Panc1 (cell line): ENCODE measurements at regions not wholly inside any gene's neighbourhood (a gene's known extent, or its start where the extent isn't known, plus 50 kb on each side); places are given as distances from the start of the nearest gene placed in this dataset.

Experiments used
- ATAC-seq: fragments of 200-7000 bp; cut with Tn5 transposase; 2 replicates; pipeline ENCODE4 v1.9.1; 2020; ENCODE audit warnings: mild to moderate bottlenecking, moderate library complexity
- BruUV-seq: library from RNA; stranded (reverse); fragments of 400-500 nt; replicated peaks from 2 replicates; lab custom pipeline; 2021; lab: Mats Ljungman, UMichigan
- CTCF ChIA-PET: fragments of 300-600 bp; sonication (Branson Sonifier 250); formaldehyde crosslinking; loops from one replicate; lab custom pipeline; 2022; ENCODE audit warnings: antibody characterized with exemption; lab: Charles Lee
- POLR2A ChIA-PET: fragments of 300-600 bp; sonication (Branson Sonifier 250); formaldehyde crosslinking; loops from one replicate; lab custom pipeline; 2022; ENCODE audit warnings: antibody characterized with exemption; lab: Charles Lee
- DNase-seq: peaks from one replicate; pipeline ENCODE4 v3.0.0-alpha.2; 2010; ENCODE audit warnings: low read depth, low spot score
- H3K27ac ChIP-seq: 2 replicates; pipeline ENCODE4 v1.5.1; 2011; ENCODE audit warnings: mild to moderate bottlenecking, low read length, inconsistent platforms
- H3K27me3 ChIP-seq: fragments of 200-500 bp; sonication (Bioruptor generic); 2 replicates; pipeline ENCODE4 v1.6.0; 2014; ENCODE audit warnings: low read length, inconsistent platforms; ENCODE audit not compliant: control insufficient read depth, insufficient read depth
- H3K36me3 ChIP-seq: fragments of 200-500 bp; sonication (Bioruptor generic); 2 replicates; pipeline ENCODE4 v1.5.1; 2014; ENCODE audit warnings: inconsistent platforms, mild to moderate bottlenecking, low read length, moderate library complexity; ENCODE audit not compliant: control insufficient read depth, insufficient read depth
- H3K4me1 ChIP-seq: 2 replicates; pipeline ENCODE4 v1.5.1; 2011; ENCODE audit warnings: inconsistent platforms, mild to moderate bottlenecking, low read length, moderate library complexity; ENCODE audit not compliant: control insufficient read depth, insufficient read depth
- H3K4me3 ChIP-seq, 2 experiments: 2 replicates each; pipeline ENCODE4 v1.5.1; 2011 to 2012; ENCODE audit warnings: low read depth in 2 of 2, low read length in 2 of 2, mild to moderate bottlenecking in 2 of 2, inconsistent platforms in 1 of 2, moderate library complexity in 1 of 2
- H3K9me3 ChIP-seq: fragments of 200-500 bp; sonication (Bioruptor generic); 2 replicates; pipeline ENCODE4 v1.5.1; 2014; ENCODE audit warnings: low read depth, mild to moderate bottlenecking, inconsistent platforms, low read length, moderate library complexity; ENCODE audit not compliant: control insufficient read depth, insufficient read depth
- POLR2AphosphoS5 ChIP-seq: IDR thresholded peaks from 2 replicates; pipeline ENCODE4 v1.6.1; 2012; ENCODE audit warnings: mild to moderate bottlenecking, low read depth, low read length, moderate library complexity
- SIN3A ChIP-seq: IDR thresholded peaks from 2 replicates; pipeline ENCODE4 v1.6.1; 2012; ENCODE audit warnings: low read depth, mild to moderate bottlenecking, low read length, moderate library complexity, borderline replicate concordance; ENCODE audit not compliant: insufficient read depth
- TCF7L2 ChIP-seq: IDR thresholded peaks from 2 replicates; pipeline ENCODE4 v1.6.1; 2011; ENCODE audit warnings: mild to moderate bottlenecking, low read depth, low read length, inconsistent platforms
- in situ Hi-C: cut with HindIII; loops from 2 replicates; pipeline ENCODE4 v1.10.0; 2016; ENCODE audit warnings: low sequenced_read_pairs, low pct_unique_long_range_greater_than_20kb
- intact Hi-C: fragments of 100-400 bp; cut with micrococcal nuclease; formaldehyde crosslinking; loops from one replicate; pipeline ENCODE4 v1.10.0; 2022; ENCODE audit not compliant: unreplicated experiment
- TF ChIP-seq, protein P1 (sequence below), 2 experiments: IDR thresholded peaks; 2 replicates each; pipeline ENCODE4 v1.6.1; 2011 to 2012; ENCODE audit warnings: low read depth in 2 of 2, control low read depth in 1 of 2, low read length in 1 of 2, mild to moderate bottlenecking in 1 of 2, moderate library complexity in 1 of 2; ENCODE audit not compliant: insufficient read depth in 1 of 2
- TF ChIP-seq, protein P2 (sequence below): fragments of 450-650 bp; IDR thresholded peaks from 2 replicates; pipeline ENCODE4 v1.5.1; 2017; ENCODE audit warnings: mild to moderate bottlenecking

GRCh38 chr14:51327376-51327775, 87.3 kb downstream of the TMX1 start:
- TF ChIP-seq, protein P1, sequence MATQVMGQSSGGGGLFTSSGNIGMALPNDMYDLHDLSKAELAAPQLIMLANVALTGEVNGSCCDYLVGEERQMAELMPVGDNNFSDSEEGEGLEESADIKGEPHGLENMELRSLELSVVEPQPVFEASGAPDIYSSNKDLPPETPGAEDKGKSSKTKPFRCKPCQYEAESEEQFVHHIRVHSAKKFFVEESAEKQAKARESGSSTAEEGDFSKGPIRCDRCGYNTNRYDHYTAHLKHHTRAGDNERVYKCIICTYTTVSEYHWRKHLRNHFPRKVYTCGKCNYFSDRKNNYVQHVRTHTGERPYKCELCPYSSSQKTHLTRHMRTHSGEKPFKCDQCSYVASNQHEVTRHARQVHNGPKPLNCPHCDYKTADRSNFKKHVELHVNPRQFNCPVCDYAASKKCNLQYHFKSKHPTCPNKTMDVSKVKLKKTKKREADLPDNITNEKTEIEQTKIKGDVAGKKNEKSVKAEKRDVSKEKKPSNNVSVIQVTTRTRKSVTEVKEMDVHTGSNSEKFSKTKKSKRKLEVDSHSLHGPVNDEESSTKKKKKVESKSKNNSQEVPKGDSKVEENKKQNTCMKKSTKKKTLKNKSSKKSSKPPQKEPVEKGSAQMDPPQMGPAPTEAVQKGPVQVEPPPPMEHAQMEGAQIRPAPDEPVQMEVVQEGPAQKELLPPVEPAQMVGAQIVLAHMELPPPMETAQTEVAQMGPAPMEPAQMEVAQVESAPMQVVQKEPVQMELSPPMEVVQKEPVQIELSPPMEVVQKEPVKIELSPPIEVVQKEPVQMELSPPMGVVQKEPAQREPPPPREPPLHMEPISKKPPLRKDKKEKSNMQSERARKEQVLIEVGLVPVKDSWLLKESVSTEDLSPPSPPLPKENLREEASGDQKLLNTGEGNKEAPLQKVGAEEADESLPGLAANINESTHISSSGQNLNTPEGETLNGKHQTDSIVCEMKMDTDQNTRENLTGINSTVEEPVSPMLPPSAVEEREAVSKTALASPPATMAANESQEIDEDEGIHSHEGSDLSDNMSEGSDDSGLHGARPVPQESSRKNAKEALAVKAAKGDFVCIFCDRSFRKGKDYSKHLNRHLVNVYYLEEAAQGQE (IDR thresholded peaks at IDR 0.05; ENCODE audit: insufficient read depth in 1 of 2, low read depth in 2 of 2, low read length in 1 of 2), result no peak
- TF ChIP-seq, protein P2, sequence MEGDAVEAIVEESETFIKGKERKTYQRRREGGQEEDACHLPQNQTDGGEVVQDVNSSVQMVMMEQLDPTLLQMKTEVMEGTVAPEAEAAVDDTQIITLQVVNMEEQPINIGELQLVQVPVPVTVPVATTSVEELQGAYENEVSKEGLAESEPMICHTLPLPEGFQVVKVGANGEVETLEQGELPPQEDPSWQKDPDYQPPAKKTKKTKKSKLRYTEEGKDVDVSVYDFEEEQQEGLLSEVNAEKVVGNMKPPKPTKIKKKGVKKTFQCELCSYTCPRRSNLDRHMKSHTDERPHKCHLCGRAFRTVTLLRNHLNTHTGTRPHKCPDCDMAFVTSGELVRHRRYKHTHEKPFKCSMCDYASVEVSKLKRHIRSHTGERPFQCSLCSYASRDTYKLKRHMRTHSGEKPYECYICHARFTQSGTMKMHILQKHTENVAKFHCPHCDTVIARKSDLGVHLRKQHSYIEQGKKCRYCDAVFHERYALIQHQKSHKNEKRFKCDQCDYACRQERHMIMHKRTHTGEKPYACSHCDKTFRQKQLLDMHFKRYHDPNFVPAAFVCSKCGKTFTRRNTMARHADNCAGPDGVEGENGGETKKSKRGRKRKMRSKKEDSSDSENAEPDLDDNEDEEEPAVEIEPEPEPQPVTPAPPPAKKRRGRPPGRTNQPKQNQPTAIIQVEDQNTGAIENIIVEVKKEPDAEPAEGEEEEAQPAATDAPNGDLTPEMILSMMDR, result no peak
- TF ChIP-seq SIN3A, result no peak
- Histone ChIP-seq H3K9me3 (no peaks in the 10 kb centered on the region), H3K27me3 (no peaks in the 10 kb centered on the region), H3K27ac (no peak overlapping the region), H3K4me3 (no peak overlapping the region), H3K36me3 (no peaks in the 10 kb centered on the region), H3K4me1 (no peaks in the 10 kb centered on the region)
- in situ Hi-C loops (no loop called here), intact Hi-C loops (no loop called here)
- ATAC-seq, result no peak
- ChIA-PET POLR2A (no interaction called here), CTCF (no interaction called here)
- BruUV-seq, result no TSS peak
- DNase-seq, result no peak

- in situ Hi-C loops (no loop called here), intact Hi-C loops (no loop called here)
- no peaks in the 10 kb centered on the region for H3K36me3 ChIP-seq
- H3K27ac ChIP-seq, result no peak overlapping the region; the same call in 1 of the 2 replicates
- no peaks in the 10 kb centered on the region for H3K27me3 ChIP-seq
- TF ChIP-seq, protein P2, result no peak
- no peak for TF ChIP-seq POLR2AphosphoS5
- no peak for TF ChIP-seq SIN3A
- TF ChIP-seq, protein P1 (IDR thresholded peaks at IDR 0.05; ENCODE audit: insufficient read depth in 1 of 2, low read depth in 2 of 2, low read length in 1 of 2), result no peak
- no peak for TF ChIP-seq TCF7L2
- DNase-seq (no peak), ATAC-seq (no peak)
- H3K4me1 ChIP-seq, result no peaks in the 10 kb centered on the region
- no peak overlapping the region for H3K4me3 ChIP-seq
- no TSS peak for BruUV-seq
- ChIA-PET POLR2A (no interaction called here), CTCF (no interaction called here)
- H3K9me3 ChIP-seq, result no peaks in the 10 kb centered on the region
These were observed 88.2 kb downstream of the TMX1 start for GRCh38 chr14:51328064-51328771.
